ENCODE measurements at regions not wholly inside any gene's neighbourhood (a gene's known extent, or its start where the extent isn't known, plus 50 kb on each side); places are given as distances from the start of the nearest gene placed in this dataset.

GRCh38 chr15:38698254-38698653, 133.6 kb upstream of the RASGRP1 start:
- DNase-seq, result no peak

- peak; percentile 3 for DNase-seq
Measured at GRCh38 chr15:38699633-38700230, 135.1 kb upstream of the RASGRP1 start.

GRCh38 chr15:38701149-38701548, 136.5 kb upstream of the RASGRP1 start:
- no peak for DNase-seq

GRCh38 chr15:38702178-38702912, 137.7 kb upstream of the RASGRP1 start:
- no peak for DNase-seq

GRCh38 chr15:38705436-38706219, 141.0 kb upstream of the RASGRP1 start:
- no peak for DNase-seq

- no peak for DNase-seq
Measured at GRCh38 chr15:38706956-38707355, 142.3 kb upstream of the RASGRP1 start.

DNA sequence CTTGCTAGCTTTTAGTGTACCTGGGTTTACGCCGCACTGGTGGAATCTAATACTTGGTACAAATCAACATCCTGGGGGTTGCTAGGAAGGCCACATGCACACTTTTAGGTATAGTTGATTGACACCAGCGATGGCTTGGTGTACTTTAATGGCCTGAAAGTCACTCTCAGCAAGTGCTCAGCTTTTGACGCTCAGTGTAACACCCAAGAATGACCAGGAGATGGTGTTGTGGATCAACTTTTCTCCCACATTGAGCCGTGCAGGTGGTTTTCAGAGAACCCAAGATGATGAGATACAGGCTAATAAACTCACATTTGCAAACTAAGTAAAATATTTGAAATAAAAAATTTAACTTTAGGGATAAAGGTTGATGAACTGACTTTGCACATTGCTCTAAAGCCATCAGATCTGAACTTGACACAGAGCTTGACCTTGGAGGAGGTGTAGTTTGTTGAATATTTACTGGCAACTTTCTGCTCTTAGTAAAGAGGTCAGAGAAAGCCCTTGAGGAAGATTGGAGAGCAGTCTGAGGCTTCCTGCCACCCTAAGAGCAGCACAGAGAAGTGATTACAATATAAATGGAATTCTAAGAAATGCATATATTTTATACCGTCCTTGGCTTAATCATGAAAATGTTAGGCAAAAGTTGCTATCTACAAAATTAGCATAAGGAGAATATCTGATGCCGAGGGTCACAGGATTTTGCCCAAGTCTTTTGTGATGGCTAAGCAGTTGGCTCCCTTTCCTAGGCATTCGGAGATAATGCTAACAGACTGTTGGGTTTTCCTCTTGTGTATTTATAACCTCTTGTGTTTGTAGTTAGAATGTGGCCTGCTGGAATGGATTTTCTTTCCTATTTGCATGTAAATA, 143.4 kb upstream of the RASGRP1 start:
- DNase-seq, result no peak

DNA sequence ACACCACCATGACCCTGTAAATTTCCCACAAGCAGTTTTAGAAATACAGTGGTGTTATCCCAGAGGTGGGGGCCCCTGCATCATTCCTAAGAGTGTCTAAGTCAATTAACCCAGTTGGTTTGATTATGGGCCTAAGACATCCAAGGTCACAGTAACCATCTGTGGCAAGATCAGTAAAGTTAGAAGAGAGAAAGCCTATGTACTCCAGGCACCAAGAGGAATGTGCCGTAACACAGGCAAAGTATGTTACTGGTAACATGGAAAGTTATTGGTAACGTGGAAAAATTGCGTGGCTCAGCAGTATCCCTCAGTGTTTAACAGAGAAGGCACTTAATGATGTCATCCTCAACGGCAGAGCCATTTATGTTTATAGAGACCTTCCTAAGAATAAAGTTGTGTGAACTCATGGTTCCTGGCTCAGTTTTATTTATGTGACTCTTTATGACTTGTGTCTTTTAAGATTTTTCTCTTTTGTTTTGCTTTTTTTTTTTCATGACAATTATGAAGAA, 144.1 kb upstream of the RASGRP1 start:
- DNase-seq, result no peak

- no peak for DNase-seq
Measured at GRCh38 chr15:38709196-38709595, 144.6 kb upstream of the RASGRP1 start.

GRCh38 chr15:38714309-38715072, 149.9 kb upstream of the RASGRP1 start:
- no peak for DNase-seq

DNA sequence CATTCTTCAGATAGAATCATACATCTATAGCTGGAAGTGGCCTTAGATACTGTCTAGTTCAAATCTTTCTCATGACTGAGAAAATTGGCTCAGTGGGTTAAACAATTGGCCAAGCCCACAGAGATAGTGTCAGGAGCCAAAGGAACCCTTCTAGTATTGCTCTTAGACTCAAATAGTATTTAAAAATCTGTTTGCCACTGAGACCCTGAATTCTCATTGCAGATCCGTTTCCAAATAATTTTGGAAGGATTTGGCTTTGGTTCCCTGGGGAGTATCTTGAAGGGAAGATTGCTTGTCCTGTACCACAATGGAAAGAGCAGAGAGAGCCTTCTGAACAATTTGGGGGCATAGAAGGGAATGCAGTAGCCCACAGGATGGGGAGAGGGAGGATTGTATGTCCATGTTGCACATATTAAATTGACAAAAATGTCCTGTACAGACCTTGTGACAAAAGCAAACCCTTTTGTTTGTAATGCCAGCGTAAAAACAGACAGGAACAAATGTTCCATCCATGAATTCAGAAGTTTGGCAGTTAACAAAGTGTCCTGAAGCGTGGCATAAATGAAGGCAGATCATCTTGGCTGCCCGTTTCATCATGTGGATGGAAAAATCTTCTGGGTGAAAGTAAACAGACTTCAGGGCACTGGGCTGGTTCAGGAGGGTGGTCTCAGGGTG, 156.4 kb upstream of the RASGRP1 start:
- no peak for DNase-seq

DNA sequence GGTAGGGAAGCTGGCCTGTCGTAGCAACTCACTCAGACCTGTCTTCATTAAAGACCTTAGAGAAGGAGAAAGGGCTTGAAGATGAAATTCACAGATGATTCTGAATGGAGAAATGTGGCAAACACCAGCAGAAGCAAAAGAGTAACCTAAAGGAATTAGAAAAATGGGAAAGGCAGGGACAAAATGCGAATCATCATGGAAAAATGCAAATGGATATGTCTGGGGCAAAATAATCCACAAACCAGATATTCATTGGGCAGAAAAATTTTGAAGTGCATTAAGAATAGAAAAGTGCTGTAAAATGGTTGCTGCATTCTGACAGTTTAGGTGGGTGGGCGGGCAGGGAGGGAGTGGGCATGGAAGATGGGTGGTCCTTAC, 156.9 kb upstream of the RASGRP1 start:
- DNase-seq, result no peak

- DNase-seq, result no peak
Measured at GRCh38 chr15:38722236-38722635, 157.6 kb upstream of the RASGRP1 start.

- DNase-seq, result no peak
Measured at GRCh38 chr15:38724827-38725226, 160.2 kb upstream of the RASGRP1 start.

DNA sequence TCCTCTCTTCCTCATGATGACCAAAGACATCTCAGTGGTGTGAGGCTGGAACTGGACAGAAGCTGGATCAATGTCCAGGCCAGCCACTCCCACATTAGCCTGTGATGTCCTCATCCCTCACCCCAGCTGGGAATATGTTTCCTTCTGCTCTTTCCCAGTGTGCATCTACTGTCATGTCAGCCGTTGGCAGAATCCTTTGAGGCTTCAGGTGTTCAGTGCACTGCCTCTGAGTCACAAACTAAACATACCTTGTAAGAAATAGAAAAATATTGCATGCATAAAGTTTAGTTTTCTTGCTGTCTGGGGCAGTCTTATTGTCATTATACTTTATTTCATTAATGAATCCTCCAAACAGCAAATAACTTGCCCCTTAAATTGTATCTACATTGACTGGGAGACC, 161.6 kb upstream of the RASGRP1 start:
- no peak for DNase-seq

- DNase-seq, result no peak
Measured at GRCh38 chr15:38733331-38733730, 168.7 kb upstream of the RASGRP1 start.

DNA sequence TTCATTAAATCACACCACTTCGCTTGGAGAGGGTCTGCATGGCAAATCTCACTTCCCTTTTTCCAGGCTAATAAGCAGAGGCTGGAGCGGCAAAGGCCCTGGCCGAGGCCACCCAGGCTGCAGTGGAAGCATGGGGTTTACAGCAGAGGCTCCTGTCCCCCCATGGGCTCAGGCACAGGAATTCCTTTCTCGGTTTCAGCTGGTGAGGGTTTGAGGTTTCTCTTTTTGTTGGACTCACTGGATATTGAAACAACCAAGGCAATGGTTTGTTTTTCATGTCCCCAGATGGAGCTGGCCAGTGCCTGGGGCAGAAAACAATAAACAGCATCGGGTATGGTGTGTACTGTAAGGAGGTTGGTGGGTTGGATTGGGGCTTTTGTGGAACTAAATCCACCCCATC, 175.6 kb upstream of the RASGRP1 start:
- DNase-seq, result no peak

DNA sequence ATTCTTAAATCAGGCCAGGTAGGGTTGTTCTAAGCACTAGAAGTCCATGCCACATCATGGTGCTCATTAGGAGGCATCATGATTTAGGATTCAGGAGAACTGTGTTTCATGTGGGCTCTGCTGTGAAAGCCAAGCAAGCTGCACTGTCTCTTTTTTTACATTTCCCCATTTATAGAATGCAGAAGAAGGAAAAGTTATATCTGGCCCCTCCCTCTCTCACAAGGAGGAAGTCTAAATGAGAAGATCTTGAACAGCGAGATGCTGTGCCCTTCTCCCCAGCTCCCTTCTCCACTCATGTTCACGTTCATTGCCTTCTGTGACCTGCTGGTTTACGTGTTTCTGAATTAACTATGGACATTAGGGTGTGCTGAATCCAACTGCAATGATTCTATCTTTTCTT, 178.5 kb upstream of the RASGRP1 start:
- no peak for DNase-seq

- DNase-seq, result no peak
Measured at GRCh38 chr15:38745126-38745525, 180.5 kb upstream of the RASGRP1 start.

GRCh38 chr15:38745626-38746025, 181.0 kb upstream of the RASGRP1 start:
- no peak for DNase-seq

DNA sequence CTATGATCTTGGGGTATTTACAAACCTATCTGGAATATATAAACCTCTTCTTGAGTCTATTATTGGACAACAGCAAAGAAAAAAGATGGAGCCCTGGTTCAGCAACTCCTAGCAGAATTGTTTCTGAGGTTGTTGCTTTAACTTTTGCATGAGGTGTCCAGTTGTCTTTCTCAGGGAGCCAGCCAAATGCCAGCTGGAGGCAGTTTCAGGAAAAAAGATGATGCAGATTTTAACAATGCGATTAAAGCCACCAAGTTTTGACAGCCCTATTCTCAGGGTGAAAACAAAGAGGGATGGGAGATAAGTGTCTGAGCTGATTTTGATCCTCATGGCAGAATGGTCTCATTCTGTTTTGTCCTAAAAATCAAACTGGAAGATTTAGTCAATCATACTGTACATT, 181.6 kb upstream of the RASGRP1 start:
- no peak for DNase-seq

GRCh38 chr15:38748710-38749109, 184.1 kb upstream of the RASGRP1 start:
- no peak for DNase-seq
